WTC11 (cell line): ENCODE measurements at regions not wholly inside any gene's neighbourhood (a gene's known extent, or its start where the extent isn't known, plus 50 kb on each side); places are given as distances from the start of the nearest gene placed in this dataset.

Experiments
- ATAC-seq: fragments of 200-7000 bp; cut with Tn5 transposase; 2 replicates; pipeline ENCODE4 v1.10.0; 2021; ENCODE audit warnings: mild to moderate bottlenecking, moderate library complexity
- CTCF ChIA-PET: fragments of 300-600 bp; sonication (Branson Sonifier 250); formaldehyde crosslinking; loops from one replicate; lab custom pipeline; 2021; ENCODE audit warnings: antibody characterized with exemption; lab: Charles Lee
- POLR2A ChIA-PET: fragments of 350-600 bp; sonication (Branson Sonifier 250); formaldehyde crosslinking; loops from one replicate; lab custom pipeline; 2021; ENCODE audit warnings: antibody characterized with exemption; lab: Charles Lee
- DNase-seq: peaks from one replicate; pipeline ENCODE4 v3.0.0; 2021; ENCODE audit warnings: low spot score
- H3K27ac Mint-ChIP-seq: 2 replicates; pipeline ENCODE4 v1.8.0; 2021; ENCODE audit warnings: mixed read lengths
- H3K27me3 Mint-ChIP-seq: 2 replicates; pipeline ENCODE4 v1.8.0; 2021; ENCODE audit warnings: low read depth, mild to moderate bottlenecking, moderate library complexity, mixed read lengths
- H3K36me3 Mint-ChIP-seq: 2 replicates; pipeline ENCODE4 v1.8.0; 2021; ENCODE audit warnings: mixed read lengths
- H3K4me1 Mint-ChIP-seq: 2 replicates; pipeline ENCODE4 v1.8.0; 2022; ENCODE audit warnings: mixed read lengths
- H3K4me3 Mint-ChIP-seq: 2 replicates; pipeline ENCODE4 v1.8.0; 2021; ENCODE audit warnings: mild to moderate bottlenecking, moderate library complexity, mixed read lengths
- H3K9me3 Mint-ChIP-seq: 2 replicates; pipeline ENCODE4 v1.8.0; 2021; ENCODE audit warnings: mixed read lengths
- CBFB ChIP-seq: sonication (generic); formaldehyde crosslinking; IDR thresholded peaks from 2 replicates; pipeline ENCODE4 v1.8.1; 2022; ENCODE audit warnings: mild to moderate bottlenecking, low read depth, missing genetic modification reagents
- CREM ChIP-seq: sonication (generic); formaldehyde crosslinking; IDR thresholded peaks from 2 replicates; pipeline ENCODE4 v1.8.1; 2022; ENCODE audit warnings: mild to moderate bottlenecking, missing genetic modification reagents, moderate library complexity
- IRF2 ChIP-seq: sonication (generic); formaldehyde crosslinking; IDR thresholded peaks from 2 replicates; pipeline ENCODE4 v1.8.0; 2022; ENCODE audit warnings: low read depth, missing genetic modification reagents, borderline replicate concordance
- KAT7 ChIP-seq: sonication (generic); formaldehyde crosslinking; IDR thresholded peaks from 2 replicates; pipeline ENCODE4 v1.8.1; 2023; ENCODE audit warnings: missing genetic modification reagents, mild to moderate bottlenecking, borderline replicate concordance
- MXD4 ChIP-seq: fragments of 250-450 bp; sonication (Bioruptor Pico); IDR thresholded peaks from 2 replicates; pipeline ENCODE4 v1.8.0; 2021; ENCODE audit warnings: mild to moderate bottlenecking, moderate library complexity, borderline replicate concordance
- MYBL2 ChIP-seq: sonication (generic); formaldehyde crosslinking; IDR thresholded peaks from 2 replicates; pipeline ENCODE4 v1.8.1; 2023; ENCODE audit warnings: mild to moderate bottlenecking, moderate library complexity, missing genetic modification reagents
- SMAD3 ChIP-seq: sonication (generic); formaldehyde crosslinking; IDR thresholded peaks from 2 replicates; pipeline ENCODE4 v1.8.0; 2022; ENCODE audit warnings: missing genetic modification reagents, mild to moderate bottlenecking, borderline replicate concordance
- SOX15 ChIP-seq: fragments of 250-450 bp; sonication (Bioruptor Pico); IDR thresholded peaks from 2 replicates; pipeline ENCODE4 v1.9.0; 2021; ENCODE audit warnings: mild to moderate bottlenecking
- TEAD1 ChIP-seq: sonication (generic); formaldehyde crosslinking; IDR thresholded peaks from 2 replicates; pipeline ENCODE4 v1.8.0; 2022; ENCODE audit warnings: mild to moderate bottlenecking, missing genetic modification reagents
- ZNF121 ChIP-seq: sonication (generic); formaldehyde crosslinking; IDR thresholded peaks from 2 replicates; pipeline ENCODE4 v1.8.0; 2023; ENCODE audit warnings: missing genetic modification reagents
- ZNF317 ChIP-seq: sonication (generic); formaldehyde crosslinking; IDR thresholded peaks from 2 replicates; pipeline ENCODE4 v1.8.1; 2023; ENCODE audit warnings: low read depth, mild to moderate bottlenecking, moderate library complexity, missing genetic modification reagents, borderline replicate concordance
- ZNF423 ChIP-seq: fragments of 250-450 bp; sonication (Bioruptor Pico); IDR thresholded peaks from 2 replicates; pipeline ENCODE4 v2.1.2; 2022; ENCODE audit warnings: mild to moderate bottlenecking, moderate library complexity
- ZNF671 ChIP-seq: fragments of 250-450 bp; sonication (Bioruptor Pico); IDR thresholded peaks from 2 replicates; pipeline ENCODE4 v1.8.0; 2021; ENCODE audit warnings: mild to moderate bottlenecking
- TF ChIP-seq, protein P1 (sequence below): fragments of 250-450 bp; sonication (Bioruptor Pico); IDR thresholded peaks from 2 replicates; pipeline ENCODE4 v1.9.0; 2021; ENCODE audit warnings: mild to moderate bottlenecking, borderline replicate concordance
- TF ChIP-seq, protein P2 (sequence below): sonication (generic); formaldehyde crosslinking; IDR thresholded peaks from 2 replicates; pipeline ENCODE4 v1.8.0; 2022; ENCODE audit warnings: mild to moderate bottlenecking, missing genetic modification reagents
- TF ChIP-seq, protein P3 (sequence below): fragments of 250-450 bp; sonication (Bioruptor Pico); IDR thresholded peaks from 2 replicates; pipeline ENCODE4 v1.9.0; 2021; ENCODE audit warnings: moderate library complexity, mild to moderate bottlenecking, inconsistent platforms, borderline replicate concordance
- TF ChIP-seq, protein P4 (sequence below): sonication (generic); formaldehyde crosslinking; IDR thresholded peaks from 2 replicates; pipeline ENCODE4 v1.8.1; 2023; ENCODE audit warnings: mild to moderate bottlenecking, missing genetic modification reagents, moderate library complexity
- TF ChIP-seq, protein P5 (sequence below): sonication (generic); formaldehyde crosslinking; IDR thresholded peaks from 2 replicates; pipeline ENCODE4 v1.8.1; 2022; ENCODE audit warnings: mild to moderate bottlenecking, moderate library complexity, missing genetic modification reagents
- TF ChIP-seq, protein P6 (sequence below): sonication (generic); formaldehyde crosslinking; IDR thresholded peaks from 2 replicates; pipeline ENCODE4 v1.8.1; 2022; ENCODE audit warnings: missing genetic modification reagents, borderline replicate concordance
- TF ChIP-seq, protein P7 (sequence below): fragments of 250-450 bp; sonication (Bioruptor Pico); IDR thresholded peaks from 2 replicates; pipeline ENCODE4 v2.1.2; 2022; ENCODE audit warnings: mild to moderate bottlenecking, moderate library complexity
- TF ChIP-seq, protein P8 (sequence below): fragments of 250-450 bp; sonication (Bioruptor Pico); IDR thresholded peaks from 2 replicates; pipeline ENCODE4 v1.9.0; 2021; ENCODE audit warnings: mild to moderate bottlenecking
- TF ChIP-seq, protein P9 (sequence below): sonication (generic); formaldehyde crosslinking; IDR thresholded peaks from 2 replicates; pipeline ENCODE4 v1.8.1; 2023; ENCODE audit warnings: mild to moderate bottlenecking, moderate library complexity, missing genetic modification reagents

DNA sequence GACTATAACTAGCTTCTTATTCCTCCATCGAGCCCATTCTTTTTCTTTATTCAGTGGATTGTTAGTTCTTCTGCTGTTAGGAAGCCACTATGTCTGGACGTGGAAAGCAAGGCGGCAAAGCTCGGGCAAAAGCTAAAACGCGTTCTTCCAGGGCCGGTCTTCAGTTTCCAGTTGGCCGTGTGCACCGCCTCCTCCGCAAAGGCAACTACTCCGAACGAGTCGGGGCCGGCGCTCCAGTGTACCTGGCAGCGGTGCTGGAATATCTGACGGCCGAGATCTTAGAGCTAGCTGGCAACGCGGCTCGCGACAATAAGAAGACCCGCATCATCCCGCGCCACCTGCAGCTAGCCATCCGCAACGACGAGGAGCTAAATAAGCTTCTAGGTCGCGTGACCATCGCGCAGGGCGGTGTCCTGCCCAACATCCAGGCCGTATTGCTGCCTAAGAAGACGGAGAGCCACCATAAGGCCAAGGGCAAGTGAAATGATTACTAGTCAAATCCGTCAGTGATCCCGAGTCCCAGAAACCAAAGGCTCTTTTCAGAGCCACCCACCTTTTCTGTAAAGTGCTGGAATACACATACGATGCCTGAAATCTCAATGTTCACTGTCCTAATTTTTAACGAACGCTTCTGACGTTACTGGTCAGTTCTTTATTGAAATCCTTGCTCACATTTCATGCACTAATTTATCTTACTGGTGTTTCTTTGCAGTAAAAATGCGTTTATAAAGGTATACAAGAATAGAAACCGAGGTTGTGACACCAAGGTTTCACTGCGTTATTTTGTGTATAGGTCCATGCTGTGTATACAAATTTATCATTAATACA, 129.9 kb downstream of the HFE start (continued):
- TF ChIP-seq, protein P1, sequence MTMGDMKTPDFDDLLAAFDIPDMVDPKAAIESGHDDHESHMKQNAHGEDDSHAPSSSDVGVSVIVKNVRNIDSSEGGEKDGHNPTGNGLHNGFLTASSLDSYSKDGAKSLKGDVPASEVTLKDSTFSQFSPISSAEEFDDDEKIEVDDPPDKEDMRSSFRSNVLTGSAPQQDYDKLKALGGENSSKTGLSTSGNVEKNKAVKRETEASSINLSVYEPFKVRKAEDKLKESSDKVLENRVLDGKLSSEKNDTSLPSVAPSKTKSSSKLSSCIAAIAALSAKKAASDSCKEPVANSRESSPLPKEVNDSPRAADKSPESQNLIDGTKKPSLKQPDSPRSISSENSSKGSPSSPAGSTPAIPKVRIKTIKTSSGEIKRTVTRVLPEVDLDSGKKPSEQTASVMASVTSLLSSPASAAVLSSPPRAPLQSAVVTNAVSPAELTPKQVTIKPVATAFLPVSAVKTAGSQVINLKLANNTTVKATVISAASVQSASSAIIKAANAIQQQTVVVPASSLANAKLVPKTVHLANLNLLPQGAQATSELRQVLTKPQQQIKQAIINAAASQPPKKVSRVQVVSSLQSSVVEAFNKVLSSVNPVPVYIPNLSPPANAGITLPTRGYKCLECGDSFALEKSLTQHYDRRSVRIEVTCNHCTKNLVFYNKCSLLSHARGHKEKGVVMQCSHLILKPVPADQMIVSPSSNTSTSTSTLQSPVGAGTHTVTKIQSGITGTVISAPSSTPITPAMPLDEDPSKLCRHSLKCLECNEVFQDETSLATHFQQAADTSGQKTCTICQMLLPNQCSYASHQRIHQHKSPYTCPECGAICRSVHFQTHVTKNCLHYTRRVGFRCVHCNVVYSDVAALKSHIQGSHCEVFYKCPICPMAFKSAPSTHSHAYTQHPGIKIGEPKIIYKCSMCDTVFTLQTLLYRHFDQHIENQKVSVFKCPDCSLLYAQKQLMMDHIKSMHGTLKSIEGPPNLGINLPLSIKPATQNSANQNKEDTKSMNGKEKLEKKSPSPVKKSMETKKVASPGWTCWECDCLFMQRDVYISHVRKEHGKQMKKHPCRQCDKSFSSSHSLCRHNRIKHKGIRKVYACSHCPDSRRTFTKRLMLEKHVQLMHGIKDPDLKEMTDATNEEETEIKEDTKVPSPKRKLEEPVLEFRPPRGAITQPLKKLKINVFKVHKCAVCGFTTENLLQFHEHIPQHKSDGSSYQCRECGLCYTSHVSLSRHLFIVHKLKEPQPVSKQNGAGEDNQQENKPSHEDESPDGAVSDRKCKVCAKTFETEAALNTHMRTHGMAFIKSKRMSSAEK (CRISPR knock-in tag): 0 out of 2 replicates have a peak, but pooled peaks have one; percentile 80
- TF ChIP-seq, protein P2, sequence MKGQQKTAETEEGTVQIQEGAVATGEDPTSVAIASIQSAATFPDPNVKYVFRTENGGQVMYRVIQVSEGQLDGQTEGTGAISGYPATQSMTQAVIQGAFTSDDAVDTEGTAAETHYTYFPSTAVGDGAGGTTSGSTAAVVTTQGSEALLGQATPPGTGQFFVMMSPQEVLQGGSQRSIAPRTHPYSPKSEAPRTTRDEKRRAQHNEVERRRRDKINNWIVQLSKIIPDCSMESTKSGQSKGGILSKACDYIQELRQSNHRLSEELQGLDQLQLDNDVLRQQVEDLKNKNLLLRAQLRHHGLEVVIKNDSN (CRISPR knock-in tag): peak; percentile 71
- TF ChIP-seq, protein P3, sequence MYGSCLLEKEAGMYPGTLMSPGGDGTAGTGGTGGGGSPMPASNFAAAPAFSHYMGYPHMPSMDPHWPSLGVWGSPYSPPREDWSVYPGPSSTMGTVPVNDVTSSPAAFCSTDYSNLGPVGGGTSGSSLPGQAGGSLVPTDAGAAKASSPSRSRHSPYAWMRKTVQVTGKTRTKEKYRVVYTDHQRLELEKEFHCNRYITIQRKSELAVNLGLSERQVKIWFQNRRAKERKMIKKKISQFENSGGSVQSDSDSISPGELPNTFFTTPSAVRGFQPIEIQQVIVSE: 0 out of 2 replicates have a peak, but pooled peaks have one; percentile 58
- TF ChIP-seq, protein P4, sequence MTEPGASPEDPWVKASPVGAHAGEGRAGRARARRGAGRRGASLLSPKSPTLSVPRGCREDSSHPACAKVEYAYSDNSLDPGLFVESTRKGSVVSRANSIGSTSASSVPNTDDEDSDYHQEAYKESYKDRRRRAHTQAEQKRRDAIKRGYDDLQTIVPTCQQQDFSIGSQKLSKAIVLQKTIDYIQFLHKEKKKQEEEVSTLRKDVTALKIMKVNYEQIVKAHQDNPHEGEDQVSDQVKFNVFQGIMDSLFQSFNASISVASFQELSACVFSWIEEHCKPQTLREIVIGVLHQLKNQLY (CRISPR knock-in tag): no peak
- TF ChIP-seq, protein P5, sequence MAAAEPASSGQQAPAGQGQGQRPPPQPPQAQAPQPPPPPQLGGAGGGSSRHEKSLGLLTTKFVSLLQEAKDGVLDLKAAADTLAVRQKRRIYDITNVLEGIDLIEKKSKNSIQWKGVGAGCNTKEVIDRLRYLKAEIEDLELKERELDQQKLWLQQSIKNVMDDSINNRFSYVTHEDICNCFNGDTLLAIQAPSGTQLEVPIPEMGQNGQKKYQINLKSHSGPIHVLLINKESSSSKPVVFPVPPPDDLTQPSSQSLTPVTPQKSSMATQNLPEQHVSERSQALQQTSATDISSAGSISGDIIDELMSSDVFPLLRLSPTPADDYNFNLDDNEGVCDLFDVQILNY (CRISPR knock-in tag): peak; percentile 66
- TF ChIP-seq SOX15: no peak
- no peak for TF ChIP-seq MXD4 (CRISPR knock-in tag)
- no peak for TF ChIP-seq IRF2 (CRISPR knock-in tag)
- TF ChIP-seq CREM: no peak; the same call in 1 of the 2 replicates
- TF ChIP-seq TEAD1: no peak; the same call in 1 of the 2 replicates
- TF ChIP-seq MYBL2: 0 out of 2 replicates have a peak, but pooled peaks have one; percentile 36
- TF ChIP-seq, protein P6, sequence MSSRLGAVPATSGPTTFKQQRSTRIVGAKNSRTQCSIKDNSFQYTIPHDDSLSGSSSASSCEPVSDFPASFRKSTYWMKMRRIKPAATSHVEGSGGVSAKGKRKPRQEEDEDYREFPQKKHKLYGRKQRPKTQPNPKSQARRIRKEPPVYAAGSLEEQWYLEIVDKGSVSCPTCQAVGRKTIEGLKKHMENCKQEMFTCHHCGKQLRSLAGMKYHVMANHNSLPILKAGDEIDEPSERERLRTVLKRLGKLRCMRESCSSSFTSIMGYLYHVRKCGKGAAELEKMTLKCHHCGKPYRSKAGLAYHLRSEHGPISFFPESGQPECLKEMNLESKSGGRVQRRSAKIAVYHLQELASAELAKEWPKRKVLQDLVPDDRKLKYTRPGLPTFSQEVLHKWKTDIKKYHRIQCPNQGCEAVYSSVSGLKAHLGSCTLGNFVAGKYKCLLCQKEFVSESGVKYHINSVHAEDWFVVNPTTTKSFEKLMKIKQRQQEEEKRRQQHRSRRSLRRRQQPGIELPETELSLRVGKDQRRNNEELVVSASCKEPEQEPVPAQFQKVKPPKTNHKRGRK (CRISPR knock-in tag): no peak

DNA sequence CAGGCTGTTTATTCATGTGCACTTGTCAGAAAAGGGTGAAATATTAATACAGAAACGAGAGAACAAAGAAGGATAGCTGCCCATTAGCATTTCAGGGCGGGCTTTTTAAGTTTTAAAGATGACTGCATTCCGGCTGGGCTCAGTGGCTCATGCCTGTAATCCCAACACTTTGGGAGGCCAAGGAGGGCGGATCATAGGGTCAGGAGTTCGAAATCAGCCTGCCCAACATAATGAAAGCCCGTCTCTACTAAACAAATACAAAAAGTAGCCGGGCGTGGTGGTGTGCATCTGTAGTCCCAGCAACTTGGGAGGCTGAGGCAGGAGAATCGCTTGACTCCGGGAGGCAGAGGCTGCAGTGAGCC, 130.5 kb downstream of the HFE start:
- peak; percentile 1; the same call in 1 of the 2 replicates for ATAC-seq
- no peak overlapping the region for H3K27ac Mint-ChIP-seq
- no peaks in the 10 kb centered on the region for H3K36me3 Mint-ChIP-seq
- no peaks in the 10 kb centered on the region for H3K9me3 Mint-ChIP-seq
- no peak overlapping the region for H3K4me3 Mint-ChIP-seq
- H3K27me3 Mint-ChIP-seq: no peaks in the 10 kb centered on the region
- no peak for DNase-seq
- ChIA-PET POLR2A (interaction anchor here (0.7 to 7.0 kb wide), 20 partner anchors 8 to 1649 kb away, joined by 4 to 383 read pairs (median 48); a partner anchor contains a TSS), CTCF (no interaction called here)
- H3K4me1 Mint-ChIP-seq: peaks cover 41% of the 10 kb centered on the region
- TF ChIP-seq ZNF423 (CRISPR knock-in tag) (no peak), IRF2 (CRISPR knock-in tag) (no peak), ZNF121 (CRISPR knock-in tag) (no peak), ZNF317 (no peak), CBFB (CRISPR knock-in tag) (no peak), ZNF671 (CRISPR knock-in tag) (peak; percentile 93), SMAD3 (CRISPR knock-in tag) (no peak), KAT7 (CRISPR knock-in tag) (no peak)
- TF ChIP-seq, protein P7, sequence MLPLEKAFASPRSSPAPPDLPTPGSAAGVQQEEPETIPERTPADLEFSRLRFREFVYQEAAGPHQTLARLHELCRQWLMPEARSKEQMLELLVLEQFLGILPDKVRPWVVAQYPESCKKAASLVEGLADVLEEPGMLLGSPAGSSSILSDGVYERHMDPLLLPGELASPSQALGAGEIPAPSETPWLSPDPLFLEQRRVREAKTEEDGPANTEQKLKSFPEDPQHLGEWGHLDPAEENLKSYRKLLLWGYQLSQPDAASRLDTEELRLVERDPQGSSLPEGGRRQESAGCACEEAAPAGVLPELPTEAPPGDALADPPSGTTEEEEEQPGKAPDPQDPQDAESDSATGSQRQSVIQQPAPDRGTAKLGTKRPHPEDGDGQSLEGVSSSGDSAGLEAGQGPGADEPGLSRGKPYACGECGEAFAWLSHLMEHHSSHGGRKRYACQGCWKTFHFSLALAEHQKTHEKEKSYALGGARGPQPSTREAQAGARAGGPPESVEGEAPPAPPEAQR (CRISPR knock-in tag): no peak
- TF ChIP-seq, protein P8, sequence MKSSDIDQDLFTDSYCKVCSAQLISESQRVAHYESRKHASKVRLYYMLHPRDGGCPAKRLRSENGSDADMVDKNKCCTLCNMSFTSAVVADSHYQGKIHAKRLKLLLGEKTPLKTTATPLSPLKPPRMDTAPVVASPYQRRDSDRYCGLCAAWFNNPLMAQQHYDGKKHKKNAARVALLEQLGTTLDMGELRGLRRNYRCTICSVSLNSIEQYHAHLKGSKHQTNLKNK (CRISPR knock-in tag): no peak
- TF ChIP-seq, protein P9, sequence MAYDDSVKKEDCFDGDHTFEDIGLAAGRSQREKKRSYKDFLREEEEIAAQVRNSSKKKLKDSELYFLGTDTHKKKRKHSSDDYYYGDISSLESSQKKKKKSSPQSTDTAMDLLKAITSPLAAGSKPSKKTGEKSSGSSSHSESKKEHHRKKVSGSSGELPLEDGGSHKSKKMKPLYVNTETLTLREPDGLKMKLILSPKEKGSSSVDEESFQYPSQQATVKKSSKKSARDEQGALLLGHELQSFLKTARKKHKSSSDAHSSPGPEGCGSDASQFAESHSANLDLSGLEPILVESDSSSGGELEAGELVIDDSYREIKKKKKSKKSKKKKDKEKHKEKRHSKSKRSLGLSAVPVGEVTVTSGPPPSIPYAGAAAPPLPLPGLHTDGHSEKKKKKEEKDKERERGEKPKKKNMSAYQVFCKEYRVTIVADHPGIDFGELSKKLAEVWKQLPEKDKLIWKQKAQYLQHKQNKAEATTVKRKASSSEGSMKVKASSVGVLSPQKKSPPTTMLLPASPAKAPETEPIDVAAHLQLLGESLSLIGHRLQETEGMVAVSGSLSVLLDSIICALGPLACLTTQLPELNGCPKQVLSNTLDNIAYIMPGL: no peak
